ENCODE measurements at regions not wholly inside any gene's neighbourhood (a gene's known extent, or its start where the extent isn't known, plus 50 kb on each side); places are given as distances from the start of the nearest gene placed in this dataset.
"Not testable (repeated sequence)": the region's sequence is repeated elsewhere in the genome, so short reads cannot be mapped to it uniquely, and the experiment has no call there.

- DNase-seq = no peak
Measured at GRCh38 chr9:31588006-31588405, 796.4 kb upstream of the ACO1 start.

DNA sequence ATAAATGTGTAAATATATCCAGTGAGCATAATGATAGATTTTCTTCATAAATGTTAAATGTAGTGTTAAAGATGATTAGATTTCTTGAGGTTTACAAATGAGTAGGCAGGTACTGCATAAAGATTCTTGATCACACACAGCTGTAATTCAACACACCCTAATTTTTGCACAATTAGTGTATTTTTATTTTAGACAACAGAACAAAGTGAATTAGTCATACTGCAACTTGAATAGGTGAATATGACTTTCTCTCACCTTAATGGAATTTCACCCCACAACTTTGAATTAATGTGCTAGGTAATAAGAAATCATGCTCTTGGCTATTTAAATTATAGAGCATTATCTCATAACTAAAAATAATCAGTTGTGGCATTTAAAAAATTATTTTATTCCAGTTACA lies 795.7 kb upstream of the ACO1 start:
- no peak for DNase-seq

DNA sequence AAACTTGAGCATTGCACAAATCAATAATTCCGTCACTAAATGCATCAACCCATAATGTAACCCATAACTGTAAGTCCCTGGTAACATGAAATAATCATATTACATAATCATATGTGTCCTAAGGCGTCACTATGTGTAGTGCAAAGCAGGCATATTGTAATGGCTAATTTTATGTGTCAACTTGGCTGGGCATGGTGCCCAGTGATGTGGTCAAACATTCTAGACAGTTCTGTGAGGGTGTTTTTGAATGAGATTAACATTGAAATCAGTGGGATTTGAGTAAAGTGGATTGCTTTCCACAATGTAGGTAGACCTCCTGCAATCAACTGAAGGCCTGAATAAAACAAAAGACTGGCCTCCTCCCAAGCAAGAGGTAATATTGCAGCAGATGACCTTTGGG lies 794.4 kb upstream of the ACO1 start:
- DNase-seq = no peak

DNA sequence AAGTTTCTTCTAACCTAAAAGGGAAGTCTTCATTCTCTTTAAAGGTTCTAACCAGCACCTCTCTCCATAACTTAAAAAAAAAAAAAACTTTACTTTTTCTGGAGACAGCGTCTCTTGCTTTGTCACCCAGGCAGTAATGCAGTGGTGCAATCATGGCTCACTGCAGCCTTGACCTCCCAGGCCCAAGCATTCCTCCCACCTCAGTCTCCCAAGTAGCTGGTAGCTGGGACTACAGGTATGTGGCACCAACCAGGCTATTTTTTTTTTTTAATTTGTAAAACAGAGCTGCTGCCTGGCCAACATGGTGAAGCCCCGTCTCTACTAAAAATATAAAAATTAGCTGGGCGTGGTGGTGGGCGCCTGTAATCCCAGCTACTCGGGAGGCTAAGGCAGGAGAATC lies 787.4 kb upstream of the ACO1 start:
- DNase-seq = not testable (repeated sequence)

DNA sequence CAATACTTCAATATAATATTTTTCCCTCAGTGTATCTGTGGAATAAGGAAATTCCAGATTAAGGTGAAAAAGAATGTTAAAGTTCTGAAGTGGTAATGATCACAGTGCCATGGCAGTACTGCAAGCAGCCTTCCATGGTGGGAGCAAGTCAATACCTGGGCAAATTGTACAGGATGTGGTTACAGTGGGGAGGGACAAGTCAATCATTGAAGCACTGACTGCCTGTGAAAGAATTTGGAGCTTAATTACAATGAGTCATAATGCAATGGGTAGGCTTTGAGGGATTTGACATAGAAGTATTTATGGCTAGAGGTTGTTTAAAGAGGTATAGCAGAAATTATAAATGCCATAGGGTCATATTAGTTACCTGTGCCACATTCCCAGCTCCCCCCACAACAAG lies 786.5 kb upstream of the ACO1 start:
- DNase-seq = peak in 1 of 2 donors; percentile 16

DNA sequence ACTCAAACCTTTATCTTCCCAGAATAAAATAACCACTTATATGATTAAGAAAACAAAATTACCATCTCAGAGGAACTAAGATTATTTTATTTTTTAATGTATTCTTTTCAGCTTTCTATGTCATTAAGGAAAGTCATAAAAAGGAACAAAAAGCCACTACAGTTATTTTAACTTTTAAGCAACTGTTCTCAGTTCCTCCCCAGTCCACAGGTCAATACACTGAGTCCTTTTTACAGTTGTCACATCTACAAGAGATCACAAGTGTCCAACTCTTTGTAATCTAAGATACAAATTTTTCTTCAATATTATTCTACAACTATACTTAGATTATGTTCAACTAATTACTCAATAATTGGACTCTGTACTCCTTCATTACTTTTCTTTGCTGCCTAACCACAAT lies 782.8 kb upstream of the ACO1 start:
- no peak for DNase-seq

DNA sequence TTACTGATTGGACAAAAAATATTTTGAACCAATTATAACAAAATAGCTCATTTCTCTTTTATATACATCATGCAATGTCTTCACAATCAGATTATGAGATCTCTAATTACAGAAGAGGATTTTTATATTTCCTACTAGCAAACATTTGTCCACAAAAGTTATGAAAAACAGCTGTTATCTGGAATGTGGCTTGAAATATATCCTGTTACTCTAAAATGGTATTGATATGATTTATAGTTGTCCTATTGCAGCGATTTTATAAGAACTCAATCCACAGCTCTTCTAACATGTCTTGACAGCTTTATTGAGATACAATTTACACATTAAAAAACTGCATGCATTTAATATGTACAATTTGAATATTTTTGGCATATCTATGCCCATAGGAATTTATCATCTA lies 779.9 kb upstream of the ACO1 start:
- DNase-seq = no peak

DNA sequence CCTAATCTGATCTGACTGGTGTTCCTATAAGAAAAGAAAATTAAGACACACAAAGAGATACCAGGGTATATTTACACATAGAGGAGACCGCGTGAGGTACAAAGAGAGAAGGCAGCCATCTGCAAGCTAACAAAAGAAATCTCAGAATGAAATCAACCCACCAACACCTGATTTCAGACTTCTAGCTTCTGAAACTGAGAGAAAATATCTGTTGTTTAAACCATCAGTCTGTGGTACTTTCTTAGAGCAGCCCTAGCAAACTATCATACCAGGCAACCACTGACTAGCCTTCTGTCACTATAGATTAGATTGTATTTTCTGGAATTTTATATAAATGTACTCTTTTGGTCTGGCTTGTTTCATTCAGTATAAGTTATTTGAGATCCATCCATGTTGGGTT lies 779.3 kb upstream of the ACO1 start:
- no peak for DNase-seq

- DNase-seq = no peak
Measured at GRCh38 chr9:31606678-31607077, 777.8 kb upstream of the ACO1 start.

DNA sequence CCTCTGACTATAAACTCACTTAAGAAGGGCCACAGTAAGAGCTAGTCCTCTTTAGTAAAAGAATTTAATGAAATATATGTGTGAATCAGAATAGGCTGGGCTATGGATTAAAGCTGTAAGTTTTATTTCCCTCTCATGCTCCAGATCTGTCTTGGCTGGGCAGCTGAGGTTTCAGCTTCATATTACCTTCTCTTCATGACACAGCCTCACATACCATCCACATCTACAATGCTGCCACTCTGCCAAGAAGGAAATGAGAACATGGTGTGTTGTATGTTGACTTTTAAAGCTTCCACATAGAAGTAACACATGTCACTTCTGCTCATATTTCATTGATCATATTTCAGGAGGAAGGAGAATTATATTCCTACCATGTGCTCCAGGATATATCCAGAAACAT lies 776.0 kb upstream of the ACO1 start:
- DNase-seq = no peak

DNA sequence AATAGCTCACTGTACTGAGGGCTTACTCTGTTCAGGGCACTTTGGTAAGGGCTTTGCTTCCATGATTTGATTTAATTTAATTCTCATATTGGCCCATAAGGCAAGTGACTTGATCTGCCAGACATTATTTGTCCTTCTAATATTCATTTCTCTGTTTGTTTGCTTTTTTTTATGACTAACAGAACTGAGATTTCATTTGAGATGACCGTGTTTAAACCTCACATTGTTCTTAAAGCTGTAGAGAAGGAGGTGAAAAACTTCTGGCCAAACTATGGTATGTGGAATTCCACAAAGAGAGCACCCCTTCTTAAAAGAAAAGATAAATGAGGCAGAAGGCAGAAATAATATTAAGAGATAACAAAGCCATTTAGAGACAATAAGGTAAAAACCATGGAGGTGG lies 775.6 kb upstream of the ACO1 start:
- DNase-seq = no peak

- no peak for DNase-seq
Measured at GRCh38 chr9:31612336-31613030, 772.0 kb upstream of the ACO1 start.

DNA sequence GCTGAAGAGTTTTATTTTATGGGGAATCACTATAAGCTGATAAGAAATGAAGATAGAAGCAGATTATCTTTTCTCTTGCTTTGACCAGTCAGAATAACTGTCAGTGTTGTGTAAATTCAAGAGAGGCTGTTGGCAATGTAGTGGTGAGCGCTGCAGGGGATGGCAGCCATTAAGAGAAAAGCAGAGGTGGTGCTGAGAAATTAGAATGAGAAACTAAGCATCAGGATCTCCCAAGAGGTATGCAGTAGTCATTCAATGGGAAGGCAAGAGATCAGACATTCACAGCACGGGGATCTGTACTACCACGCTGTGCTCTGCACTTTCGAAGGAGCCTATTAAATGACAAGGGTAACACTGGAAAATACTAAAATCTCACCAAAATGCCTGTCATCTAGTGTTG lies 768.5 kb upstream of the ACO1 start:
- no peak for DNase-seq

GRCh38 chr9:31623511-31623910 lies 760.9 kb upstream of the ACO1 start:
- DNase-seq = no peak

DNA sequence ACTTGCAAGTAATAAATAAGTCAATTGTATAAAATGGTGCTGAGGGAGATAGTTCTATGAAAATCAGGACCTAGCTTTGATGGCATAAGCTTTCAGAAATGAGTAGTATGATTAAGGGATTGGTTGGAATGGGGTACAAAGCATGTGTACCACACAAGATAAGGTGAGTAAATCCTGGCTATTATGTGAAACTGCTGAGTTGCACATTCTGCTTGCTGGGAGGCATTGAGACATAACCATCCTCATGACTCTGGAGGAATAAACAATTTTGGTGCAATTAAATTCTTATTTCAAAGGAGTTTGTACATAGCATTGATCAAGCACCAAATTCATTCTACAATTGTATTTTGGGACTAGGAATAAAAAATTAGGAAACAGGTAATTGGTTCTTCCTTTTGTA lies 755.2 kb upstream of the ACO1 start:
- DNase-seq = no peak

DNA sequence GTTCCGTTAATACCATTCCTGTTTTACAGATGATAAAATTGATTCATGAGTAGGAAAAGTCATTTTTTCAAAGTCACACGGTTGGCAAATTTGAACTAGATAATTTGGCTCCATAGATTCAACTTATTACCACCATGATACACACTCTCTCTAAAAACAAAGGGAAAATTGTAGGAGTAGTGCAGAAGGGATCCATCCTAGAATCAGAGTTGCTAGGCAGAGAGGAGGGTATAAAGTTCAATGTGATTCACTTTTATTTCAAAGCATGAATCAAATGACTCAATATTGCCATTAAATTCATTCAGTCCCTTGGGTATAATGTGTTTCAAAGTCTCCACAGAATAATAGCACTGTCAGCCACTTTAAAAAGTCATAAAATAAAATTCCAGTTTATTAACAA lies 747.2 kb upstream of the ACO1 start:
- no peak for DNase-seq

DNA sequence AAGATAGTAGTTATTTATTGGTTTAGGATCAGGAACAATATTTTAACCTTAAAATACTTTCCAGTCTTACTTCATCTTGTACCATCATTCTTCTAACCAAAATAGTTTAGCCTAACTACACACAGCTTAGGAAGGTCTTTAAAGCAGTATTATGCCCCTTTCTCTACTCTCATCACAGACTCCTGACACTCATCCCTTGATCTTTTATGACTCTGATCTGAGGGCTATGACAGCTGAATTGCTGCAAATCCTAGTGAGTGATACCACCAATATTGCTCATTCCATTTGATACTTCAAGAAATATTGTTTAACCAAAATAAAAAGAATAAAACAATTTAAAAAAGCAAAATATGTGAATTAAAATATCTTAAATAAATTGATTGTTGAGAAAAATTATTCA lies 746.6 kb upstream of the ACO1 start:
- no peak for DNase-seq

DNA sequence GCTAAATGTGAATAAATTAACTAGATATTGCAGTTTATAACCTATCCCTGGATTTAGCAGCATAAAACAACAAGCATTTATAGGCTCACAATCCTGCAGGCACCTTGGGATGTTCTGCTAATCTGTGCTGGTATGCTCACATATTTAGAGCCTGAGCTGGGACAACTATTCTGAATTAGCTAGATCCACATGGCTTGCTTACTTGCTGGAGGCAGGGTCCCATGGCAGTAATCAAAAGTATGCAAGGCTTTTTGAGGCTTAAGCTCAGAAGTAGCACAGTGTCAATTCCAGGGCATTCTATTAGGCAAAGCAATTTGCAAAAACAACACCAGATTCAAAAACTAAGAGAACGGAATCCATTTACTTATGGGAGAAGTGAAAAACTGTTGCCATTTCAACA lies 745.0 kb upstream of the ACO1 start:
- no peak for DNase-seq

DNA sequence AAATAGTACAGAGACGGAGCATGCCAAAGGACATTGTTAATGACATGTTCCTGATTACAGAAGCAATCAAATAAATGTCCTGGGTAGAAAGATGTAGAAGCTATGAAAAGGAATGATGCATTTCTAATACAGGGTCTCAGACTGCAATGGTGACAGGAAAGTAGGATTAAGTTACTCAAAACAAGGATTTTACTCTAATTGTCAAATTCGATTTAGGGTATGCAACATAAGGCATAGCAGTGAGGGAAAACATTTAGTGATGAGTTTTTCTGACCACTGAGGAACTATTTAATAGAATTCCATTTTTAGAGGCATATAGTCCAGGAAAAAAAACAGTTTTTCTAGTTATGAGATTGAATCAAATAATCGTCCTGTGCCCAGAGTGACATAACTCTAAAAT lies 715.1 kb upstream of the ACO1 start:
- DNase-seq = no peak

DNA sequence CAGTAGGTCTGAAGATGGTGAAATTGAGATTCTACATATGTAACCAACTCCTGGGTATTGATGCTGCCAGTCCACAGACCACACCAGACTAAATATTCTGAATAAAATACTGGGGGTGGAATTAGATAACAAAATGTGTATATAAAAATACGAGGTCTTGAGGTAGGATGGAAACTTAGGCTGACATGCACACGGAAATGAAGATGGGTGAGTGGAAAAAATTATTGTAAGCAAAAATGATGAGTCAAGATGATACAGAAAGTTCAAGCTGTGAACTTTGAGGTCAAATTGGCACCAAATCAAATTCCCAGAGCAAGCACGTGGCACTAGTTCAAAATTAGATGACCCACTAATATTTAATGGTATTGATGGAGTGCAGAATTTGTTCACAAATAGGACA lies 713.4 kb upstream of the ACO1 start:
- DNase-seq = no peak

DNA sequence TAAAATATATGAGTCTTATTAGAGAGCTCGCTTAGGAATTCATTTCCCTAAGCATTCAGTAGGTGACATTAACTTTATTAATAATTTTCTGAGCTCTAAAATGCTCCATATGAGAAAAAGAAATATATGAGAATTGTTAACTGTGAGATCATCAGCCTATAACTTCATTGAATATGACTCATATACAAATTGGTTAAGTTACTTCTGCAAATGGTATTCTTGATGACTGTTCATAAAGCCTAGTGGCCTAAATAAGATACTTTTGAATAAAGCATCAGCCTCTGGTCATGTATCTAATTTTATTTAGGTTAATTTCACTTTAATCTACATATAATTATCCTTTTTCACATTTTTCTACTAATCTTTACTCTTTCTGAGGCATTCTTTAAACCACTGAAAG lies 710.2 kb upstream of the ACO1 start:
- DNase-seq = no peak

- no peak for DNase-seq
Measured at GRCh38 chr9:31677415-31677814, 707.0 kb upstream of the ACO1 start.

GRCh38 chr9:31677877-31678276 lies 706.6 kb upstream of the ACO1 start:
- DNase-seq = no peak

GRCh38 chr9:31683116-31683515 lies 701.3 kb upstream of the ACO1 start:
- DNase-seq = no peak

- no peak for DNase-seq
Measured at GRCh38 chr9:31697956-31698355, 686.5 kb upstream of the ACO1 start.

DNA sequence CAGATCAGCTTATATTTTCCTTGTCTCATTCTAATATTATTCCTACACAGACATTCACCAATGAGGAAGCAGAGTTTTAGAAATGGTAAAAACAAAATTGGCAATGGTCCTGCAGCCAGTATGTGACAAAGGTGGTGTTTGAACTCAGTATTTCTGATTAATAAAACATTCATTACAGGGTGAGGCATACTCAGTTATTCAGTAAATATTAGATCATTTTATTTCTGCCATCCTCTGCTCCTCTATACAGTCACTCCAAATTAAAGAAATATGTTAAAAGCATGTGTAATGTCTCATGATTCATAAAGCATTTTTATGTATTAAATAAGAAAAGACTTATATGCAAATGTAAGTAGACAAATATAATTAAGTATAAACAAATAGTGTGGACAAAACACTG lies 684.6 kb upstream of the ACO1 start:
- DNase-seq = no peak
